LNCAP (cell line): ENCODE measurements at regions not wholly inside any gene's neighbourhood (a gene's known extent, or its start where the extent isn't known, plus 50 kb on each side); places are given as distances from the start of the nearest gene placed in this dataset.

Experiments used
- TF ChIP-seq, protein P1 (sequence below): fragments of 450-650 bp; IDR thresholded peaks from 2 replicates; pipeline ENCODE4 v1.5.1; 2017; ENCODE audit warnings: mild to moderate bottlenecking

DNA sequence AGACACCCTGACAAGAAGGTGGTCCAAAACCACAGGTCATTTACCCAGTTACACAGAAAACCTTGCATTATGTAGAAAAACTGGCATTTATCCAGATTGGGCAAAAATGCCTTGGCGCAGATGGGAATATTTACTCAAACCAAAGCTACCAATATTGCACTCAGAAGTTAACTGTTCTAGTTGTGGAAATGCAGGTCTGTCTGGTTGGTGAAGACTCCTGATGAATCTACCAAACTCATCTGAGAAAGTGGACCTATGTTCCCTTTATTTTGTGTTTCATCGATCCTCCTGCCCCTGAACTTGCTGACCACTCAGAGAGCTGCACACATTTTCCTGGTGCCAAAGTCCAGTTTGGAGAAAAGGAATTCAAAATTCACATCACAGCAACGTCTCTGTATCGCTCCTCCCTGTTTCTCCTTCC lies 85.2 kb upstream of the ALDH1A1 start:
- TF ChIP-seq, protein P1, sequence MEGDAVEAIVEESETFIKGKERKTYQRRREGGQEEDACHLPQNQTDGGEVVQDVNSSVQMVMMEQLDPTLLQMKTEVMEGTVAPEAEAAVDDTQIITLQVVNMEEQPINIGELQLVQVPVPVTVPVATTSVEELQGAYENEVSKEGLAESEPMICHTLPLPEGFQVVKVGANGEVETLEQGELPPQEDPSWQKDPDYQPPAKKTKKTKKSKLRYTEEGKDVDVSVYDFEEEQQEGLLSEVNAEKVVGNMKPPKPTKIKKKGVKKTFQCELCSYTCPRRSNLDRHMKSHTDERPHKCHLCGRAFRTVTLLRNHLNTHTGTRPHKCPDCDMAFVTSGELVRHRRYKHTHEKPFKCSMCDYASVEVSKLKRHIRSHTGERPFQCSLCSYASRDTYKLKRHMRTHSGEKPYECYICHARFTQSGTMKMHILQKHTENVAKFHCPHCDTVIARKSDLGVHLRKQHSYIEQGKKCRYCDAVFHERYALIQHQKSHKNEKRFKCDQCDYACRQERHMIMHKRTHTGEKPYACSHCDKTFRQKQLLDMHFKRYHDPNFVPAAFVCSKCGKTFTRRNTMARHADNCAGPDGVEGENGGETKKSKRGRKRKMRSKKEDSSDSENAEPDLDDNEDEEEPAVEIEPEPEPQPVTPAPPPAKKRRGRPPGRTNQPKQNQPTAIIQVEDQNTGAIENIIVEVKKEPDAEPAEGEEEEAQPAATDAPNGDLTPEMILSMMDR = no peak

DNA sequence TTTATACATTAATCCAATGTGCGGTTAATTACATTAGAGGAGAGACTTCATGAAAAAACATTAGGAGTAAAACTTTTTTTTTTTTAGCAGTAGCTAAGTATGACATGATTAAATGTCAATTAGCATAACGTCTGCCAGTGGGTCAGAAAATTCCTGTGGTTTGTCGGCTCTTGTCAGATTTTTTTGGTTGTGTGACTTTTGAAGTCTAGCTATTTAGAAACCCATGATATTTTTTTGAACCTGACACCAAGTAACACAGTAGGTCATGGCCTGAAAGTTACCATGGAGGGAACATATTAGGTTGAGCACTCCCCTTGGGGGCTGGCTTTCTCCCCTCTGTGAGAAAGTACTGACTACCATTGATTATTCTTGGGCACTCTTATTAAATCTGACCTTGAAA lies 84.8 kb upstream of the ALDH1A1 start:
- TF ChIP-seq, protein P1 = no peak

DNA sequence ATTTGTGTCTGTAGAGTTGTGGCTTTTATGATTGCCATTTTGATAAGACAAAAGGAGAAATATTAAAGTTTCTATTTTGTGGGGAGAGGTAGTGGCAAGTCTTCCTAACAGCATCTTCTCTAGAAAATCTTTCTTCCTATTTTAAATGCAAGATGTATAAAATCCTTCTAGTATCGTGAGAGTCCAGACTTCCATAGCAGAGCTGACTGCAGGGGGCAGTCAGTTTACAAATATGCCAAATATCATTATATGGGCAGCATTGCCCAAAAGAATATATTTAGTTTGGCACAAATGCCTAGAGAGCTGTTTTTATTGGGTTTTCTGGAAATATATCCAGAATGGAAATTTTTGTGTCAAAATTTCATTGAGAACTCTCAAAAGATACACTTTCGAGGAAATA lies 82.1 kb upstream of the ALDH1A1 start:
- TF ChIP-seq, protein P1 = no peak

DNA sequence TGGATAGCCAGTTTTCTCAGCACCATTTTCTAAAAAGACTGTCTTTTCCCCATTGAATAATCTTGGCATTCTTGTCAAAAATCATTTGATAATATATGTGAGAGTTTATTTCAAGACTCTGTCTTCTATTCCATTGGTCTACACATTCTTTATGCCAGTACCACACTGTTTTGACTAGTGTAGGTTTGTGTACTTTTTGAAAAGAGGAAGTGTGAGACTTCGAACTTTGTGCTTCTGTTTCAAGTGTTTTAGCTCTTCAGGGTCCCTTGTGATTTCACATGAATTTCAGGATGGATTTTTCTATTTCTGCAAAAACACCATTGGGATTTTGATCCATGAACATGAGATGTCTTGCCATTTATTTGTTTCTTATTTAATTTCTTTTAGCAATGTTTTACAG lies 78.5 kb upstream of the ALDH1A1 start:
- TF ChIP-seq, protein P1 = no peak

DNA sequence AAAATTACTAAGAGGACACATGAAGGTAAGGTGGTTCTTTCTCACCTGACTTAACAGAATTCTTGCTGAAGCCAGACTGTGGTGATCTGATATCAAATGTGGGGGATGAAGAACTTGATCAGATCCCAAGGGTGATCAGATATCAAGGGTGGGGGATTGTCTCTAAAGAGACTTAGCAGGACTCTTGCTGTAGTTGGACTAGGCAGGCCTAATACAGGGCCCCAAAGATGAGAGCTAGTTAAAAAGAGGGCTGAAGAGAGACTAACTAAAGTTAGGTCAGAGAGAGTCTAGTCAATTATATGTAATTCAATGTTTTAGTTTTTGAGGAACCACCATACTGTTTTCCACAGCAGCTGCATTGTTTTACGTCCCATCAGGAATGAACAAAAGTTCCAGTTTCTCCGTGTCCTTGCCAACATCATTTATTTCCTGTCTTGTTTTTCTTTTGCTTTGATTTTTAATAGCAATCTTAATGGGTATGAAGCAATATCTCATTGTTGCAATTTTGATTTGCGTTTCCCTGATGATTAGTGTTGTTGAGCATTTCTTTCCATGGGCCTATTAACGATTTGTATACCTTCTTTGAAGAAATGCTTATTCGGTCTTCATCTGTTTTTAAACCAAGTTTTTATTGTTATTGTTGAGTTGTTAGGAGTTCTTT lies 77.6 kb upstream of the ALDH1A1 start:
- TF ChIP-seq, protein P1 = no peak

DNA sequence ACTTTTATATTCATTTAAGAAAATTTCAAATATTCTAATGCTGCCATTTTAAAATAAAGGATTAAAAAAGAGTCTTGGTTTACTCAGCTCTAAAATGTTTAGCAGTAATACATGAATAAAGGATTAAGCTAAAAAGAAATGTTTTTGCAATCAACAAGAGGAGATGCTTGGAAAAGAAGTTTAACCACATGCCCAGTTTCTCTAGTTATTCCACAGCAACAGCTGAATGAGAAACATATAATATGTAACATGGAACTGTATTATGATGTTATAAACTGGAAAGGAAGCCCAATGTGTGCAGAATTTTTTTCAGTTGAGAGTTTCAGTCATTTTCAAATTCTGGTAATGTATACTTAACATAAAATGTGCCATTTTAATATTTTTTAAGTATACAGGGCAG lies 76.5 kb upstream of the ALDH1A1 start:
- TF ChIP-seq, protein P1 = no peak

DNA sequence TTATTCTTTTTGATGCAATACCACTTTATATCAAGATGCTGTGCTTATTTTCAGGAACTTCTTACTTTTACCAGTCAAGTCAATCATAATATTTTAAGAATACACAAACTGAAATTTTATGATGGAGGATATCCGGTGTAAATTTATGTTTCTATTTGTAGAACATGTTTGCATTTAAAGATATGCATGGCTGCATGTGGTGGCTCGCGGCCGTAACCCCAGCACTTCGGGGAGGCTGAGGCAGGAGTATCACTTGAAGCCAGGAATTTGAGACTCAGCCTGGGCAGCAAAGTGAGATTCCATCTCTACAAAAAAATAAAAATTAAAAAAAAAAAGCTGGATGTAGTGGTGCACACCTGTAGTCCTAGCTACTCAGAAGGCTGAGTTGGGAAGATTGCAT lies 73.5 kb upstream of the ALDH1A1 start:
- TF ChIP-seq, protein P1 = no peak

DNA sequence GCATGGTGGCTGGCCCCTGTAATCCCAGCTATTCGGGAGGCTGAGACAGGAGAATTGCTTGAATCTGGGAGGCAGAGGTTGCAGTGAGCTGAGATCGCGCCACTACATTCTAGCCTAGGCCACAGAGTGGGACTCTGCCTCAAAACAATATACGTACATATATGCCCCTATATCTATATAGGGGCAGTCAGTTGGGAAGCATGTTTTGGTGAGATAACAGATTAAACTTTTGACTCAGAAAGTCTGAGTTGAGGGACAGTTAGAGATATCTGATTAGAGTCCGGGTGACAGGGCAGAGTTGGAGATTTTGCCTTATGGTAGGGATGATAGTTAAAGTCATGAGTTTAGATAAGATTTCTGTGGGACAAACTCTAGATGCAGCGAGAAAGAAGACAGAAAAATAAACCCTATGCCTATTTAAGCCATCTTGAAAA lies 71.8 kb upstream of the ALDH1A1 start:
- TF ChIP-seq, protein P1 = no peak
